Panc1 (cell line): ENCODE measurements at regions not wholly inside any gene's neighbourhood (a gene's known extent, or its start where the extent isn't known, plus 50 kb on each side); places are given as distances from the start of the nearest gene placed in this dataset.

Experiments used
- ATAC-seq: fragments of 200-7000 bp; cut with Tn5 transposase; 2 replicates; pipeline ENCODE4 v1.9.1; 2020; ENCODE audit warnings: mild to moderate bottlenecking, moderate library complexity
- BruUV-seq: library from RNA; stranded (reverse); fragments of 400-500 nt; replicated peaks from 2 replicates; lab custom pipeline; 2021; lab: Mats Ljungman, UMichigan
- CTCF ChIA-PET: fragments of 300-600 bp; sonication (Branson Sonifier 250); formaldehyde crosslinking; loops from one replicate; lab custom pipeline; 2022; ENCODE audit warnings: antibody characterized with exemption; lab: Charles Lee
- POLR2A ChIA-PET: fragments of 300-600 bp; sonication (Branson Sonifier 250); formaldehyde crosslinking; loops from one replicate; lab custom pipeline; 2022; ENCODE audit warnings: antibody characterized with exemption; lab: Charles Lee
- DNase-seq: peaks from one replicate; pipeline ENCODE4 v3.0.0-alpha.2; 2010; ENCODE audit warnings: low read depth, low spot score
- H3K27ac ChIP-seq: 2 replicates; pipeline ENCODE4 v1.5.1; 2011; ENCODE audit warnings: mild to moderate bottlenecking, low read length, inconsistent platforms
- H3K27me3 ChIP-seq: fragments of 200-500 bp; sonication (Bioruptor generic); 2 replicates; pipeline ENCODE4 v1.6.0; 2014; ENCODE audit warnings: low read length, inconsistent platforms; ENCODE audit not compliant: control insufficient read depth, insufficient read depth
- H3K36me3 ChIP-seq: fragments of 200-500 bp; sonication (Bioruptor generic); 2 replicates; pipeline ENCODE4 v1.5.1; 2014; ENCODE audit warnings: inconsistent platforms, mild to moderate bottlenecking, low read length, moderate library complexity; ENCODE audit not compliant: control insufficient read depth, insufficient read depth
- H3K4me1 ChIP-seq: 2 replicates; pipeline ENCODE4 v1.5.1; 2011; ENCODE audit warnings: inconsistent platforms, mild to moderate bottlenecking, low read length, moderate library complexity; ENCODE audit not compliant: control insufficient read depth, insufficient read depth
- H3K4me3 ChIP-seq, 2 experiments: 2 replicates each; pipeline ENCODE4 v1.5.1; 2011 to 2012; ENCODE audit warnings: low read depth in 2 of 2, low read length in 2 of 2, mild to moderate bottlenecking in 2 of 2, inconsistent platforms in 1 of 2, moderate library complexity in 1 of 2
- H3K9me3 ChIP-seq: fragments of 200-500 bp; sonication (Bioruptor generic); 2 replicates; pipeline ENCODE4 v1.5.1; 2014; ENCODE audit warnings: low read depth, mild to moderate bottlenecking, inconsistent platforms, low read length, moderate library complexity; ENCODE audit not compliant: control insufficient read depth, insufficient read depth
- CTCF ChIP-seq: fragments of 450-650 bp; IDR thresholded peaks from 2 replicates; pipeline ENCODE4 v1.5.1; 2017; ENCODE audit warnings: mild to moderate bottlenecking
- POLR2AphosphoS5 ChIP-seq: IDR thresholded peaks from 2 replicates; pipeline ENCODE4 v1.6.1; 2012; ENCODE audit warnings: mild to moderate bottlenecking, low read depth, low read length, moderate library complexity
- REST ChIP-seq, 2 experiments: IDR thresholded peaks; 2 replicates each; pipeline ENCODE4 v1.6.1; 2011 to 2012; ENCODE audit warnings: low read depth in 2 of 2, control low read depth in 1 of 2, low read length in 1 of 2, mild to moderate bottlenecking in 1 of 2, moderate library complexity in 1 of 2; ENCODE audit not compliant: insufficient read depth in 1 of 2
- SIN3A ChIP-seq: IDR thresholded peaks from 2 replicates; pipeline ENCODE4 v1.6.1; 2012; ENCODE audit warnings: low read depth, mild to moderate bottlenecking, low read length, moderate library complexity, borderline replicate concordance; ENCODE audit not compliant: insufficient read depth
- TCF7L2 ChIP-seq: IDR thresholded peaks from 2 replicates; pipeline ENCODE4 v1.6.1; 2011; ENCODE audit warnings: mild to moderate bottlenecking, low read depth, low read length, inconsistent platforms
- in situ Hi-C: cut with HindIII; loops from 2 replicates; pipeline ENCODE4 v1.10.0; 2016; ENCODE audit warnings: low sequenced_read_pairs, low pct_unique_long_range_greater_than_20kb
- intact Hi-C: fragments of 100-400 bp; cut with micrococcal nuclease; formaldehyde crosslinking; loops from one replicate; pipeline ENCODE4 v1.10.0; 2022; ENCODE audit not compliant: unreplicated experiment

DNA sequence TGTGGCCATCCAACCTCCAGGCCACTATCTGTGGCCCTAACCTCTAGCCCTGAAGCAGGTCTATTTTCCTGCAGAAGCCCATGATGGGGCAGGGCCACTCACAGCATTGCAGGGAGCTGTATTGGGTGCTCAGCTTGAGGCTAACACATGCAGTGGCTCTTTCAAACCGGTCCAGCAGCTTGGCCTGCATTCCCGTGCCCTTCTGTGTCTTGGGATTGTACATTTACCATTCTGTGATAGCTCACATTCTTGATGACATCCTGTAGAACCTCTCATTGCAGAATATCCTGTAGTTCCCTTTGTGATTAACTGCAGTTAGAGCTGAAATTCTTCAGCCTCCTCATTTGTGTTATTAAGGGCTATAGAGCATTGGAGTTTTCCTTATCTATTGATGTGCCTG, 60.8 kb upstream of the ANKRD34C start:
- Histone ChIP-seq H3K27ac (no peak overlapping the region), H3K4me1 (no peaks in the 10 kb centered on the region), H3K27me3 (peaks cover 16% of the 10 kb centered on the region), H3K4me3 (no peak overlapping the region), H3K36me3 (no peaks in the 10 kb centered on the region), H3K9me3 (no peaks in the 10 kb centered on the region)
- no peak for TF ChIP-seq SIN3A
- TF ChIP-seq CTCF: no peak
- no peak for TF ChIP-seq REST (IDR thresholded peaks at IDR 0.05; ENCODE audit: insufficient read depth in 1 of 2, low read depth in 2 of 2, low read length in 1 of 2)
- no peak for TF ChIP-seq POLR2AphosphoS5
- no peak for TF ChIP-seq TCF7L2
- CTCF ChIA-PET: no interaction called here
- in situ Hi-C loops: no loop called here
- intact Hi-C loops: no loop called here
- ATAC-seq (no peak), DNase-seq (no peak)
- no TSS peak for BruUV-seq
- POLR2A ChIA-PET: no interaction called here

GRCh38 chr15:79219393-79220056, 63.0 kb upstream of the ANKRD34C start:
- intact Hi-C loops (no loop called here), in situ Hi-C loops (no loop called here)
- ChIA-PET POLR2A (no interaction called here), CTCF (no interaction called here)
- H3K36me3 ChIP-seq: no peaks in the 10 kb centered on the region
- TF ChIP-seq POLR2AphosphoS5 (no peak), CTCF (no peak), TCF7L2 (no peak), SIN3A (no peak)
- no peak for ATAC-seq
- BruUV-seq: no TSS peak
- H3K9me3 ChIP-seq: no peaks in the 10 kb centered on the region
- H3K27ac ChIP-seq: no peak overlapping the region
- H3K4me3 ChIP-seq: no peak overlapping the region
- DNase-seq: no peak
- H3K4me1 ChIP-seq: no peaks in the 10 kb centered on the region
- peaks cover 14% of the 10 kb centered on the region for H3K27me3 ChIP-seq
